GM06990 (cell line): ENCODE measurements at regions not wholly inside any gene's neighbourhood (a gene's known extent, or its start where the extent isn't known, plus 50 kb on each side); places are given as distances from the start of the nearest gene placed in this dataset.

Experiments
- DNase-seq: peaks from one replicate; pipeline ENCODE4 v3.0.0-alpha.2; 2011; ENCODE audit not compliant: insufficient read length; ENCODE audit errors: extremely low read depth
- H3K27me3 ChIP-seq: replicated peaks from 2 replicates; pipeline ENCODE4 v1.6.0; 2011; ENCODE audit warnings: low read length; ENCODE audit not compliant: control insufficient read depth, insufficient read depth
- H3K36me3 ChIP-seq: 2 replicates; pipeline ENCODE4 v1.5.1; 2011; ENCODE audit warnings: low read length; ENCODE audit not compliant: control insufficient read depth, insufficient read depth
- H3K4me3 ChIP-seq: replicated peaks from 2 replicates; pipeline ENCODE4 v1.5.1; 2011; ENCODE audit warnings: low read depth, mild to moderate bottlenecking, control low read depth, low read length
- TF ChIP-seq, protein P1 (sequence below): IDR thresholded peaks from 2 replicates; pipeline ENCODE4 v1.5.1; 2011; ENCODE audit warnings: low read length, control low read depth, mild to moderate bottlenecking, inconsistent platforms; ENCODE audit not compliant: insufficient read depth, poor library complexity, severe bottlenecking

GRCh38 chr16:17803625-17804410, 333.1 kb upstream of the XYLT1 start:
- no peaks in the 10 kb centered on the region for H3K27me3 ChIP-seq
- TF ChIP-seq, protein P1, sequence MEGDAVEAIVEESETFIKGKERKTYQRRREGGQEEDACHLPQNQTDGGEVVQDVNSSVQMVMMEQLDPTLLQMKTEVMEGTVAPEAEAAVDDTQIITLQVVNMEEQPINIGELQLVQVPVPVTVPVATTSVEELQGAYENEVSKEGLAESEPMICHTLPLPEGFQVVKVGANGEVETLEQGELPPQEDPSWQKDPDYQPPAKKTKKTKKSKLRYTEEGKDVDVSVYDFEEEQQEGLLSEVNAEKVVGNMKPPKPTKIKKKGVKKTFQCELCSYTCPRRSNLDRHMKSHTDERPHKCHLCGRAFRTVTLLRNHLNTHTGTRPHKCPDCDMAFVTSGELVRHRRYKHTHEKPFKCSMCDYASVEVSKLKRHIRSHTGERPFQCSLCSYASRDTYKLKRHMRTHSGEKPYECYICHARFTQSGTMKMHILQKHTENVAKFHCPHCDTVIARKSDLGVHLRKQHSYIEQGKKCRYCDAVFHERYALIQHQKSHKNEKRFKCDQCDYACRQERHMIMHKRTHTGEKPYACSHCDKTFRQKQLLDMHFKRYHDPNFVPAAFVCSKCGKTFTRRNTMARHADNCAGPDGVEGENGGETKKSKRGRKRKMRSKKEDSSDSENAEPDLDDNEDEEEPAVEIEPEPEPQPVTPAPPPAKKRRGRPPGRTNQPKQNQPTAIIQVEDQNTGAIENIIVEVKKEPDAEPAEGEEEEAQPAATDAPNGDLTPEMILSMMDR = no peak
- H3K4me3 ChIP-seq = no peak overlapping the region
- H3K36me3 ChIP-seq = no peaks in the 10 kb centered on the region
- no peak for DNase-seq

DNA sequence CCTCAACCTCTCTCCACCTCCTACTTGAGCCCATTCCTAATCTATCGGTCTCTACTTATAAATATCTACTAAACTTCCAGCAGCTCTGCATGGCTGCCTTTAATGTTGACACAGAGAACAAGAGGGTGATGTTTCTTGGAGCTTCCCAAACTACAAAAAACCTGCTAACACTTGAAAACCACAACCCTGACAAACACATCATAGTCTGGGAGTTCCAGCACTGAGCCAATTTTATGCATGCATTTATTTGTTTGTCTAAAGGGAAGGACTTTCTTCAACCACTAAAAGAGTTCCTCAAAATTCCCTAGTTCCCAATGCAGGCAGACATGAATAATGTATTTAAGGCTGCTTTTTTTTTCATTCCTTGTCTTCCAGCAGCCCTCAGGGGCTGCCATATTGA, 331.8 kb upstream of the XYLT1 start:
- TF ChIP-seq, protein P1 = no peak
- Histone ChIP-seq H3K36me3 (no peaks in the 10 kb centered on the region), H3K27me3 (no peaks in the 10 kb centered on the region), H3K4me3 (no peak overlapping the region)
- DNase-seq = no peak

GRCh38 chr16:17801068-17801467, 330.3 kb upstream of the XYLT1 start:
- TF ChIP-seq, protein P1 = no peak
- no peak for DNase-seq
- Histone ChIP-seq H3K4me3 (no peak overlapping the region), H3K36me3 (no peaks in the 10 kb centered on the region), H3K27me3 (no peaks in the 10 kb centered on the region)

DNA sequence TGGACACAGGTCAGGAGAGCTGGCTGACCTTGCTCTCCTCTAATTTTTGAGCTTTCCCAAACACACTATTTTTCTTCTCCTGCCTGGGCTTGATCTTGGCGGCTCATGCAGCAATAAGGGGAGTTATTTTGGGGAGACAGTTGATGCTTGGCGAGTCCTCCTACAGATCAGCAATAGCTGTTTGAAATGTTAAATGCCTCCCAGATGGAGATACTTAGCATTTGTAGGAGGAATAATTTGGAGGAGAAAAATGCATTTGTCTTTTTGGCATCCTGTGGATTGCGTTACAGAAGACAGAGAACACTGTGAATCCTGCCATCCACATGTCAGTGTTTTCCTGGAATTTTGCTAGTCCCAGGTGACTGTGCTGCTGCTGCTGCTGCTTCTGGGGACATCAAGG, 328.0 kb upstream of the XYLT1 start:
- DNase-seq = no peak
- TF ChIP-seq, protein P1 = no peak
- H3K4me3 ChIP-seq = no peak overlapping the region
- H3K27me3 ChIP-seq = no peaks in the 10 kb centered on the region
- no peaks in the 10 kb centered on the region for H3K36me3 ChIP-seq

- TF ChIP-seq, protein P1 = no peak
- Histone ChIP-seq H3K4me3 (no peak overlapping the region), H3K36me3 (no peaks in the 10 kb centered on the region), H3K27me3 (no peaks in the 10 kb centered on the region)
- no peak for DNase-seq
These were observed 322.6 kb upstream of the XYLT1 start for GRCh38 chr16:17793354-17793753.
